ENCODE measurements at regions not wholly inside any gene's neighbourhood (a gene's known extent, or its start where the extent isn't known, plus 50 kb on each side); places are given as distances from the start of the nearest gene placed in this dataset.

GRCh38 chr10:56653289-56653688 is 292.2 kb upstream of the ZWINT start:
- Histone ChIP-seq H3K27me3 (no peaks in the 10 kb centered on the region), H3K9me3 (no peaks in the 10 kb centered on the region), H3K4me3 (no peak overlapping the region), H3K36me3 (no peaks in the 10 kb centered on the region), H3K27ac (no peak overlapping the region), H3K9ac (ENCODE audit: low read depth in 2 of 2, low read length in 2 of 2) (no peak overlapping the region), H3K4me1 (no peaks in the 10 kb centered on the region)
- intact Hi-C loops (cut with DNase I), result no loop called here
- DNase-seq, result no peak
- TF ChIP-seq, protein P1, sequence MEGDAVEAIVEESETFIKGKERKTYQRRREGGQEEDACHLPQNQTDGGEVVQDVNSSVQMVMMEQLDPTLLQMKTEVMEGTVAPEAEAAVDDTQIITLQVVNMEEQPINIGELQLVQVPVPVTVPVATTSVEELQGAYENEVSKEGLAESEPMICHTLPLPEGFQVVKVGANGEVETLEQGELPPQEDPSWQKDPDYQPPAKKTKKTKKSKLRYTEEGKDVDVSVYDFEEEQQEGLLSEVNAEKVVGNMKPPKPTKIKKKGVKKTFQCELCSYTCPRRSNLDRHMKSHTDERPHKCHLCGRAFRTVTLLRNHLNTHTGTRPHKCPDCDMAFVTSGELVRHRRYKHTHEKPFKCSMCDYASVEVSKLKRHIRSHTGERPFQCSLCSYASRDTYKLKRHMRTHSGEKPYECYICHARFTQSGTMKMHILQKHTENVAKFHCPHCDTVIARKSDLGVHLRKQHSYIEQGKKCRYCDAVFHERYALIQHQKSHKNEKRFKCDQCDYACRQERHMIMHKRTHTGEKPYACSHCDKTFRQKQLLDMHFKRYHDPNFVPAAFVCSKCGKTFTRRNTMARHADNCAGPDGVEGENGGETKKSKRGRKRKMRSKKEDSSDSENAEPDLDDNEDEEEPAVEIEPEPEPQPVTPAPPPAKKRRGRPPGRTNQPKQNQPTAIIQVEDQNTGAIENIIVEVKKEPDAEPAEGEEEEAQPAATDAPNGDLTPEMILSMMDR (IDR thresholded peaks at IDR 0.05), result no peak

DNA sequence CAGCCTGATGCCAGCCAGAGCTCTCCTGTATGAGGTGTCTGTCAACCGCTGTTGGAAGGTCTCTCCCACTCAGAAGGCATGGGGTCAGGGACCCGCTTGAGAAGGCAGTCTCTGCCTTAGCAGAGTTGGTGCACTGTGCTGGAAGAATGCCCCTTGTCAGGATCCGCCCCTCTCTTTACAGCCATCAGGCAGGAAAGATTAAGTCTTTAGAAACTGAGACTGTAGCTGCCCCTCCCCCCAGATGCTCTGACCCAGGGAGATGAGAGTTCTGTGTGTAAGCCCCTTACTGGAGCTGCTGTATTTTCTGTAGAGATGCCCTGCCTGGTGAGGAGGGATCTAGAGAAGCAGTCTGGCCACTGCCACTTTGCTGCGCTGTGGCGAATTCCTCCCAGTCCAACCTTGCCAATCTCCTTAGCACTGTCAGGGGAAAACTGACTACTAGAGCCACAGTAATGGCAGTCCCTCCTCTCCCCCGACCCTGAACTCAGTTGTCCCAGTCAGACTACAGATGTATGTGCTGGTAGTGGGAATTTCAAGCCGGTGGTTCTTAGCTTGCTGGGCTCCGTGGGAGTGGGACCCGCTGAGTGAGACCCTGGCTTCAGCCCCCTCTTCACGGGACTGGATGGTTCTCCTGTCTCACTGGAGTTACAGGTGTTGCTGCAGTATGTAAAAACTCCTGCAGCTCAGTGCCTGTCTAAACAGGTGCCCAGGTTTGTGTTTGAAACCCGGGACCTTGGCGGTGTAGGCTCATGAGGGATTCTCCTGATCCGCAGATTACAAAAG is 285.5 kb upstream of the ZWINT start:
- TF ChIP-seq, protein P1 (IDR thresholded peaks at IDR 0.05), result no peak
- H3K27ac ChIP-seq, result no peak overlapping the region
- H3K4me3 ChIP-seq, result no peak overlapping the region
- DNase-seq, result no peak
- no peaks in the 10 kb centered on the region for H3K9me3 ChIP-seq
- no peaks in the 10 kb centered on the region for H3K36me3 ChIP-seq
- H3K9ac ChIP-seq (ENCODE audit: low read depth in 2 of 2, low read length in 2 of 2), result no peak overlapping the region
- H3K4me1 ChIP-seq, result no peaks in the 10 kb centered on the region
- intact Hi-C loops (cut with DNase I), result no loop called here
- no peaks in the 10 kb centered on the region for H3K27me3 ChIP-seq

GRCh38 chr10:56633876-56634452 is 272.9 kb upstream of the ZWINT start:
- Histone ChIP-seq H3K9me3 (no peaks in the 10 kb centered on the region), H3K27me3 (no peaks in the 10 kb centered on the region), H3K36me3 (no peaks in the 10 kb centered on the region), H3K4me3 (no peak overlapping the region), H3K9ac (ENCODE audit: low read depth in 2 of 2, low read length in 2 of 2) (no peak overlapping the region), H3K4me1 (no peaks in the 10 kb centered on the region), H3K27ac (no peak overlapping the region)
- intact Hi-C loops (cut with DNase I), result no loop called here
- TF ChIP-seq, protein P1 (IDR thresholded peaks at IDR 0.05), result no peak
- DNase-seq, result no peak

GRCh38 chr10:56632537-56632936 is 271.5 kb upstream of the ZWINT start:
- H3K4me3 ChIP-seq, result no peak overlapping the region
- intact Hi-C loops (cut with DNase I), result no loop called here
- H3K27me3 ChIP-seq, result no peaks in the 10 kb centered on the region
- H3K4me1 ChIP-seq, result no peaks in the 10 kb centered on the region
- TF ChIP-seq, protein P1 (IDR thresholded peaks at IDR 0.05), result no peak
- no peaks in the 10 kb centered on the region for H3K9me3 ChIP-seq
- no peak overlapping the region for H3K9ac ChIP-seq (ENCODE audit: low read depth in 2 of 2, low read length in 2 of 2)
- DNase-seq, result no peak
- no peaks in the 10 kb centered on the region for H3K36me3 ChIP-seq
- H3K27ac ChIP-seq, result no peak overlapping the region

DNA sequence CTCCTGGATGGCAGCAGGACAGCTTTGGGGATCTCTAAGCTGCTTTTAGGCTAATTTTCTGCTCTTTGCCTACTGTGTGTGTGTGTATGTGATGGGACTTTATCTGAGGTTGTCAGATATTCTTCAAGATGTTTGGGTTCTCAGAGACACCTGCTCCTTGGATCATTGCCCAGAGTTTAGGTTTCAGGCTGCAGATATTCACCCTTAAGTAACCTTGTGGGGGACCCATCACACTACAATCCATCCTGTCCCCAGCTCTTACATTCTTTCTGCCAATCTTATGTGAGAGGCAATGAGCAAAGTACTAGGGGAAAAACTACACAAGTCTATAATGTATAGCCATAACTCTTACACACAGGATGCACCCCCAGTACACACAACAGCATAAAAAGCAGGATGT is 263.0 kb upstream of the ZWINT start:
- Histone ChIP-seq H3K27me3 (no peaks in the 10 kb centered on the region), H3K4me3 (no peak overlapping the region), H3K36me3 (no peaks in the 10 kb centered on the region), H3K27ac (no peak overlapping the region), H3K9ac (ENCODE audit: low read depth in 2 of 2, low read length in 2 of 2) (no peak overlapping the region), H3K4me1 (no peaks in the 10 kb centered on the region), H3K9me3 (no peaks in the 10 kb centered on the region)
- DNase-seq, result no peak
- intact Hi-C loops (cut with DNase I), result no loop called here
- TF ChIP-seq, protein P1 (IDR thresholded peaks at IDR 0.05), result no peak
